BJ (cell line): ENCODE measurements at regions not wholly inside any gene's neighbourhood (a gene's known extent, or its start where the extent isn't known, plus 50 kb on each side); places are given as distances from the start of the nearest gene placed in this dataset.

ENCODE experiments used
- CTCF ChIA-PET: fragments of 350-600 bp; formaldehyde crosslinking; extraction: SDS; loops from one replicate; lab custom pipeline; 2021; ENCODE audit warnings: antibody characterized with exemption, inconsistent platforms; lab: Yijun Ruan, JAX
- POLR2A ChIA-PET: fragments of 300-600 bp; sonication (Branson Sonifier 250); formaldehyde crosslinking; extraction: SDS; loops from one replicate; lab custom pipeline; 2021; ENCODE audit warnings: antibody characterized with exemption; lab: Charles Lee
- DNase-seq: peaks from one replicate; pipeline ENCODE4 v3.0.0-alpha.2; 2011; ENCODE audit warnings: low read depth
- H3K27me3 ChIP-seq: 2 replicates; pipeline ENCODE4 v1.6.0; 2011; ENCODE audit warnings: low read length; ENCODE audit not compliant: control insufficient read depth, insufficient read depth
- H3K36me3 ChIP-seq: 2 replicates; pipeline ENCODE4 v1.5.1; 2011; ENCODE audit warnings: low read length; ENCODE audit not compliant: control insufficient read depth, insufficient read depth
- H3K4me3 ChIP-seq: 2 replicates; pipeline ENCODE4 v1.5.1; 2011; ENCODE audit warnings: low read depth, mild to moderate bottlenecking, control low read depth, low read length
- TF ChIP-seq, protein P1 (sequence below): IDR thresholded peaks from 2 replicates; pipeline ENCODE4 v1.5.1; 2011; ENCODE audit warnings: low read depth, mild to moderate bottlenecking, control low read depth, inconsistent platforms, low read length, moderate library complexity; ENCODE audit not compliant: insufficient read depth

DNA sequence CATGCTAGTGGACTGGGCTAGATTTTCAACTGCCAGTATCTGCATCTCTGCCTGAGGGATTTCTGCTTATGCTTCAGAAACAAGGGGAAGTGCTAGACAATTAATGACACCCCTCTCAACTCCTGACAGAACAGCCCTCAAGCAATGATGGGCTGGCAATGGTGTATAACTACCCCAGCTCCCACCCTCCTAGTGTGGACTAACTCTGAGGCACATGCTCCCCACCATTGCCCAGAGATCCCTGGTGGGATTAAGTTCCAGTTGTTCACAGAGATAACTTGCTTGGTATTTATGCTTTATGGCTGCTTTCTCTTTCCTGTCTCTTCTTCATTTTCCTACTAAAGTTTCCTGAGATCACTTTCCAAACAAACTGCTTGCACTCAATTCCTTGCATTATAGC, 113.5 kb downstream of the RPS24 start:
- POLR2A ChIA-PET = no interaction called here
- Histone ChIP-seq H3K27me3 (peaks cover 7% of the 10 kb centered on the region), H3K4me3 (no peak overlapping the region), H3K36me3 (no peaks in the 10 kb centered on the region)
- no peak for DNase-seq
- TF ChIP-seq, protein P1, sequence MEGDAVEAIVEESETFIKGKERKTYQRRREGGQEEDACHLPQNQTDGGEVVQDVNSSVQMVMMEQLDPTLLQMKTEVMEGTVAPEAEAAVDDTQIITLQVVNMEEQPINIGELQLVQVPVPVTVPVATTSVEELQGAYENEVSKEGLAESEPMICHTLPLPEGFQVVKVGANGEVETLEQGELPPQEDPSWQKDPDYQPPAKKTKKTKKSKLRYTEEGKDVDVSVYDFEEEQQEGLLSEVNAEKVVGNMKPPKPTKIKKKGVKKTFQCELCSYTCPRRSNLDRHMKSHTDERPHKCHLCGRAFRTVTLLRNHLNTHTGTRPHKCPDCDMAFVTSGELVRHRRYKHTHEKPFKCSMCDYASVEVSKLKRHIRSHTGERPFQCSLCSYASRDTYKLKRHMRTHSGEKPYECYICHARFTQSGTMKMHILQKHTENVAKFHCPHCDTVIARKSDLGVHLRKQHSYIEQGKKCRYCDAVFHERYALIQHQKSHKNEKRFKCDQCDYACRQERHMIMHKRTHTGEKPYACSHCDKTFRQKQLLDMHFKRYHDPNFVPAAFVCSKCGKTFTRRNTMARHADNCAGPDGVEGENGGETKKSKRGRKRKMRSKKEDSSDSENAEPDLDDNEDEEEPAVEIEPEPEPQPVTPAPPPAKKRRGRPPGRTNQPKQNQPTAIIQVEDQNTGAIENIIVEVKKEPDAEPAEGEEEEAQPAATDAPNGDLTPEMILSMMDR = no peak
- CTCF ChIA-PET = no interaction called here

DNA sequence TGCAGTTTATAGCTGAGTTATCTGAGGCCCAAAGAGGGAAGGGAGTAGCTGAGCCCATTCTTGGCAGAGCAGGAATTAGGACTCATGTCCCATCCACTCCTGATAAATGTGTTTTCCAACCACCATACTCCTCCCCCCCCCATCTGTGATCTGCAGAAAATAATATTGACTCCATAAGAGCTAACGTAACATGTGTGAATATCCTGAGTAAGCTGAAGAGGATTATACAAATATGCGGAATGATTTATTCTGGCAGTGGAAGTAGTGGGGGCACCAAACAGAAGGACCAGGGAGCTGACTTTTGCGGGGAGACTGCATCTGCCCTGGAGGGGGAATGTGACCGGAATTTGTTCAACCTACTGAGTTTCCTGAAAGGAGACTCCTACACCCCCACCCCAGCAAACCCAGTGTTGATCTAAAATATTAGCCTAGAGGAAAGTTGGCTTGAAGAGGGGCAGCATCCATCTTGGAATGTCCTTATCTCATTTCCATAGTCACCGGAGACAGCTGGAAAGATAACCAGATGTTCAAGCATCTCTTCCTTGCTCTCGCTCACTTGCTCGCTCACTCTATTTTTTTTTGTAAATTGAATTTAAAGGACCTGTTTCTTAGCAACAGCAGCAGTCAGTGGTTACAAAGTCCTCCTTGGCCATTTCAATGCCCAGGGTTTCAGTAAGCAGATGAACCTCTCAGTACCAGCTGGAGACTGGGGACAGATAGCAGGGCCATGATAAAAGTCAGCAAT, 114.7 kb downstream of the RPS24 start:
- TF ChIP-seq, protein P1 = no peak
- Histone ChIP-seq H3K27me3 (peaks cover 7% of the 10 kb centered on the region), H3K36me3 (no peaks in the 10 kb centered on the region), H3K4me3 (no peak overlapping the region)
- DNase-seq = no peak
- CTCF ChIA-PET = interaction anchor here (0.5 to 0.9 kb wide), 2 partner anchors 19 to 22 kb away, joined by 3 read pairs; no protein-coding TSS in a partner anchor
- POLR2A ChIA-PET = no interaction called here

DNA sequence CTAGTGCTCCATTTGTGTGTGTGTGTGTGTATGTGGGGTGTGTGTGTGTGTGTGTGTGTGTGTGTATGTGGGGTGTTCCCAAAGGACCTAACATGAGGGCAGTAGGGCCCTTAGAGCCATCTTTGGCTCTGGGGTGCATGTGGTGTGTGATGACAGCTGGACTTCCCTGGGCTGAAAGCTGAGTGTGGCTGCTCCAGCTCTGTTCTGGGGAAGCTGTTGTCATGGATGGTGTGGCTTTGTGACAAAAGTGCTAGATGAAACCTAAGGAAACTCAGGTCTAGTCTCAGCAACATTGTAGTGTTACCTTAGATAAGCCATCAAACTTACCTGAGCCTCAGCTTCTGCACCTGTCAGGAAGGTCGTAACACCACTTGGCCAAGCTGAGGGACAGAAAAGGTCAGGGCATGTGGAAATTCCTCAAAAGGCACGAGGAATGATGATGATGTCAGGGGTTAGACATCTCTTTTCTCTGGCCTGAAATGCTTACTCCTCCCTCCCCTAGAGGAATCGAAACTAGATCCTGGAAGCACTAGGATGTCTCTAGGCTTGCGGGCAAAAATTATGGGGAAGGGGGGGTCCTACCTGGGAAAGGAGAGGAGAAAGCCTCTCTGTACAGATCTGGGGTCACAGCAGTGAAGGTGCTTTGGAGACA, 115.4 kb downstream of the RPS24 start:
- Histone ChIP-seq H3K36me3 (no peaks in the 10 kb centered on the region), H3K27me3 (peaks cover 3% of the 10 kb centered on the region), H3K4me3 (no peak overlapping the region)
- CTCF ChIA-PET = interaction anchor here (0.5 to 0.9 kb wide), 2 partner anchors 20 to 21 kb away, joined by 3 read pairs; no protein-coding TSS in a partner anchor
- TF ChIP-seq, protein P1 = no peak
- no peak for DNase-seq
- POLR2A ChIA-PET = no interaction called here

DNA sequence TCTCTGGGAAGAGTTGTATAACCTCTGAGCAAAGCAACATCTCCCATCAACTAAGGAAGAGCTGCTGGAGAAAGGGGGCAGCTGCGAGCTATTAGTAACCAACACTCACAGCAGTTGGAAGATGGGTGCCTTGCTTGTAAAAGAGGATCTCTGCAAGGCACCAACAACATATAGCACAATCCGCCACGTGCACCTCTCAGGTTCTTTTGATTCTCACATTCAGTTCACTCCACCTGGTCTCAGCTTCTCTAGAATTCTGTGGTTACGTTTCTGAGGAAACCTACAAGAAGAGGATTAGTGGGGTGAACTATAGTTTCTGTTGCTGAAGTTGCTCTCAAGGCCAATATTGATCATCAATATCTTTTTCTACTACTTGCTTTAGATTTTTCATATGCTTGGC, 117.1 kb downstream of the RPS24 start:
- Histone ChIP-seq H3K4me3 (no peak overlapping the region), H3K36me3 (no peaks in the 10 kb centered on the region), H3K27me3 (peaks cover 6% of the 10 kb centered on the region)
- no peak for DNase-seq
- CTCF ChIA-PET = interaction anchor here (1.0 kb wide), 1 partner anchor 10 kb away, joined by 3 read pairs; no protein-coding TSS in a partner anchor
- TF ChIP-seq, protein P1 = no peak
- POLR2A ChIA-PET = no interaction called here

DNA sequence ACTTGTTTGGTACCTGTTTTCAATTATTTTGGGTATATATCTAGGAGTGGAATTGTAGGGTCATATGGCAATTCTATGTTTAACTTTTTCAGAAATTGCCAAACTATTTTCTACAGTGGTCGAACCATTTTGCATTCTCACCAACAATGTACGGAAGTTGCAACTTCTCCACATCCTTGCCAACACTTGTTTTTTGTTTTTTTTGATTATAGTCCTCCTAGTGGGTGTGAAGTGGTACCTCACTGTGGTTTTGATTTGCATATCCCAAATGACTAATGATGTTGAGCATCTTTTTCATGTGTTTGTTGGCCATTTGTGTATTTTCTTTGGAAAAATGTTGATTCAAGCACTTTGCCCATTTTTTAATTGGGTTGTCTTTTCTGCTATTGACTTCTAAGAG, 122.1 kb downstream of the RPS24 start:
- POLR2A ChIA-PET = no interaction called here
- DNase-seq = no peak
- Histone ChIP-seq H3K27me3 (peaks cover 10% of the 10 kb centered on the region), H3K36me3 (no peaks in the 10 kb centered on the region), H3K4me3 (no peak overlapping the region)
- TF ChIP-seq, protein P1 = no peak
- CTCF ChIA-PET = no interaction called here
